K562 (cell line): ENCODE measurements at regions not wholly inside any gene's neighbourhood (a gene's known extent, or its start where the extent isn't known, plus 50 kb on each side); places are given as distances from the start of the nearest gene placed in this dataset.

Experiments used
- ASH1L ChIP-seq: fragments of 450-650 bp; IDR thresholded peaks from 2 replicates; pipeline ENCODE4 v1.6.1; 2018; ENCODE audit warnings: borderline replicate concordance, mild to moderate bottlenecking, low read depth; ENCODE audit not compliant: partially characterized antibody
- BRCA1 ChIP-seq, 2 experiments: fragments of 450-650 bp in 1 of 2; sonication (generic) in 1 of 2; formaldehyde crosslinking in 1 of 2; IDR thresholded peaks; 2 replicates each; pipeline versions ENCODE4 v1.5.0 to v1.6.1; 2017 to 2020; ENCODE audit warnings: mild to moderate bottlenecking in 1 of 2, missing genetic modification reagents in 1 of 2
- CTCF ChIP-seq, 3 experiments: IDR thresholded peaks in 2 of 3; conservative IDR thresholded peaks in 1 of 3; 2 replicates each; pipeline ENCODE4 v1.5.1; 2011 to 2012; ENCODE audit warnings: low read length in 3 of 3, mild to moderate bottlenecking in 3 of 3, control low read depth in 2 of 3, improper control_type of control experiment in 1 of 3, inconsistent platforms in 1 of 3, low read depth in 1 of 3, mixed read lengths in 1 of 3, moderate library complexity in 1 of 3; ENCODE audit not compliant: insufficient read depth in 2 of 3
- ELF1 ChIP-seq: fragments of 200-800 bp; sonication (Bioruptor generic); IDR thresholded peaks from 2 replicates; pipeline ENCODE4 v1.6.1; 2016; ENCODE audit warnings: missing genetic modification characterization, missing compliant biosample characterization
- FOS ChIP-seq: IDR thresholded peaks from 3 replicates; pipeline ENCODE4 v1.6.1; 2011; ENCODE audit not compliant: insufficient read length; ENCODE audit errors: extremely low read depth
- FOXO4 ChIP-seq: fragments of 450-650 bp; formaldehyde crosslinking; IDR thresholded peaks from 2 replicates; pipeline ENCODE4 v1.4.0; 2020; ENCODE audit warnings: mild to moderate bottlenecking, moderate library complexity
- HCFC1 ChIP-seq: IDR thresholded peaks from 2 replicates; pipeline ENCODE4 v1.6.1; 2012; ENCODE audit warnings: low read depth, low read length, improper control_type of control experiment
- HNRNPK ChIP-seq: fragments of 200-400 bp; formaldehyde crosslinking; IDR thresholded peaks from one replicate; pipeline ENCODE4 v1.6.1; 2018; ENCODE audit warnings: mild to moderate bottlenecking, low read depth, low read length; ENCODE audit not compliant: poor library complexity, severe bottlenecking
- POLR2B ChIP-seq: fragments of 450-650 bp; IDR thresholded peaks from 2 replicates; pipeline ENCODE4 v1.6.1; 2018; ENCODE audit warnings: low read depth; ENCODE audit not compliant: partially characterized antibody
- YBX1 ChIP-seq: fragments of 450-650 bp; IDR thresholded peaks from 2 replicates; pipeline ENCODE4 v1.7.1; 2016; ENCODE audit warnings: mild to moderate bottlenecking
- ZBTB26 ChIP-seq: fragments of 450-650 bp; formaldehyde crosslinking; IDR thresholded peaks from 2 replicates; pipeline ENCODE4 v1.4.0; 2022; ENCODE audit warnings: missing genetic modification characterization
- ZNF197 ChIP-seq: fragments of 200-800 bp; sonication (Bioruptor generic); IDR thresholded peaks from 2 replicates; pipeline ENCODE4 v1.6.1; 2016; ENCODE audit warnings: low read depth, missing genetic modification characterization, missing compliant biosample characterization
- TF ChIP-seq, protein P1 (sequence below): fragments of 250-450 bp; sonication (Bioruptor Pico); IDR thresholded peaks from 2 replicates; pipeline ENCODE4 v1.5.0; 2022; ENCODE audit warnings: mild to moderate bottlenecking

DNA sequence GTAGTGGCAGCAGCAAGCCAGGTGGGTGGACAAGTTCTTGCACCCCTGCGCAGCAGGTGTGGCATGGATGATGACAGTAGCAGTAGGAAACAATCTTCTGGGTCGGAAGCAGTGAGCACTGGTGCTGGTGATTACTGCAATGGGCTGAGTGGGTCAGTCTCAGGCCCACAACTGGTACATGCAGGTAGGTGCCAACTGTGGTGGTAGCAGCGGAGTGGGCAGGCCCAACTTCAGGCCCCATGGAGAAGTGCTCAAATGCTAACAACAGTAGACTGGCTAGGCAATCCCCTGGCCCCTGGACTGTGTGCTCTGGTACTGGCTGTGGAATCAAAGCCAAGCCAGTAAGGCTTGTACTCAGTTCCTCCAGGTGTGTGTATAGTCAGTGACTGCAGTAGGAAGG is 413.7 kb downstream of the PDGFC start:
- TF ChIP-seq HCFC1 (no peak), CTCF (IDR thresholded peaks at IDR 0.05 in 2 of 3, conservative IDR thresholded peaks at IDR 0.05 in 1 of 3; ENCODE audit: insufficient read depth in 2 of 3, low read depth in 1 of 3, low read length in 3 of 3) (no peak), POLR2B (no peak), FOXO4 (CRISPR knock-in tag) (no peak), HNRNPK (no peak), ASH1L (no peak), ZBTB26 (CRISPR knock-in tag) (no peak), ZNF197 (CRISPR knock-in tag) (no peak), ELF1 (no peak), YBX1 (no peak), BRCA1 (IDR thresholded peaks at IDR 0.05) (no peak), BRCA1 (CRISPR knock-in tag; IDR thresholded peaks at IDR 0.05) (no peak), FOS (no peak)
- TF ChIP-seq, protein P1, sequence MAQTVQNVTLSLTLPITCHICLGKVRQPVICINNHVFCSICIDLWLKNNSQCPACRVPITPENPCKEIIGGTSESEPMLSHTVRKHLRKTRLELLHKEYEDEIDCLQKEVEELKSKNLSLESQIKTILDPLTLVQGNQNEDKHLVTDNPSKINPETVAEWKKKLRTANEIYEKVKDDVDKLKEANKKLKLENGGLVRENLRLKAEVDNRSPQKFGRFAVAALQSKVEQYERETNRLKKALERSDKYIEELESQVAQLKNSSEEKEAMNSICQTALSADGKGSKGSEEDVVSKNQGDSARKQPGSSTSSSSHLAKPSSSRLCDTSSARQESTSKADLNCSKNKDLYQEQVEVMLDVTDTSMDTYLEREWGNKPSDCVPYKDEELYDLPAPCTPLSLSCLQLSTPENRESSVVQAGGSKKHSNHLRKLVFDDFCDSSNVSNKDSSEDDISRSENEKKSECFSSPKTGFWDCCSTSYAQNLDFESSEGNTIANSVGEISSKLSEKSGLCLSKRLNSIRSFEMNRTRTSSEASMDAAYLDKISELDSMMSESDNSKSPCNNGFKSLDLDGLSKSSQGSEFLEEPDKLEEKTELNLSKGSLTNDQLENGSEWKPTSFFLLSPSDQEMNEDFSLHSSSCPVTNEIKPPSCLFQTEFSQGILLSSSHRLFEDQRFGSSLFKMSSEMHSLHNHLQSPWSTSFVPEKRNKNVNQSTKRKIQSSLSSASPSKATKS (CRISPR knock-in tag) = no peak
